H1 (cell line): ENCODE measurements at regions not wholly inside any gene's neighbourhood (a gene's known extent, or its start where the extent isn't known, plus 50 kb on each side); places are given as distances from the start of the nearest gene placed in this dataset.

ENCODE experiments used
- CTCF ChIA-PET: fragments of 300-600 bp; sonication (Branson Sonifier 250); formaldehyde crosslinking; loops from one replicate; lab custom pipeline; 2021; ENCODE audit not compliant: partially characterized antibody; lab: Charles Lee
- POLR2A ChIA-PET: fragments of 300-600 bp; sonication (Branson Sonifier 250); formaldehyde crosslinking; loops from one replicate; lab custom pipeline; 2021; ENCODE audit warnings: inconsistent platforms; ENCODE audit not compliant: partially characterized antibody; lab: Charles Lee
- DNase-seq, 2 experiments: peaks; one replicate each; pipeline versions ENCODE4 v3.0.0 to v3.0.0-alpha.2; 2010 to 2022; ENCODE audit warnings: low spot score in 2 of 2, low read depth in 1 of 2, mixed read lengths in 1 of 2
- FAIRE-seq: peaks from 2 replicates; lab custom pipeline; 2011; peaks lifted over from hg19 to GRCh38; lab: Jason Lieb, UNC
- H2AFZ ChIP-seq: 2 replicates; pipeline ENCODE4 v1.8.1; 2012; ENCODE audit warnings: low read length, inconsistent platforms
- H2AK5ac ChIP-seq: 2 replicates; pipeline ENCODE4 v1.6.1; 2013; ENCODE audit warnings: low read depth, low read length
- H2BK120ac ChIP-seq: replicated peaks from 2 replicates; pipeline ENCODE3; 2013; ENCODE audit warnings: low read depth, low read length, inconsistent platforms
- H2BK12ac ChIP-seq: 2 replicates; pipeline ENCODE4 v1.6.1; 2013; ENCODE audit warnings: low read depth, low read length
- H2BK15ac ChIP-seq: 2 replicates; pipeline ENCODE4 v1.6.1; 2013; ENCODE audit warnings: low read length
- H2BK20ac ChIP-seq: 2 replicates; pipeline ENCODE4 v1.6.1; 2013; ENCODE audit warnings: low read length
- H2BK5ac ChIP-seq: 2 replicates; pipeline ENCODE4 v1.6.1; 2013; ENCODE audit warnings: low read depth, low read length
- H3K14ac ChIP-seq: 2 replicates; pipeline ENCODE4 v1.6.1; 2013; ENCODE audit warnings: inconsistent platforms; ENCODE audit not compliant: insufficient read length
- H3K18ac ChIP-seq: 2 replicates; pipeline ENCODE4 v1.6.1; 2013; ENCODE audit warnings: low read length; ENCODE audit errors: extremely low read depth
- H3K23ac ChIP-seq: 2 replicates; pipeline ENCODE4 v1.6.1; 2013; ENCODE audit warnings: inconsistent platforms; ENCODE audit not compliant: insufficient read length
- H3K23me2 ChIP-seq: 2 replicates; pipeline ENCODE4 v1.6.1; 2013; ENCODE audit warnings: low read depth, low read length
- H3K27ac ChIP-seq: 2 replicates; pipeline ENCODE4 v1.6.1; 2011; ENCODE audit warnings: low read depth, low read length, inconsistent platforms
- H3K27me3 ChIP-seq, 4 experiments: replicated peaks in 1 of 4; 1 replicate in 1 of 4; 2 replicates in 3 of 4; pipeline versions ENCODE4 v1.6.1 to v1.8.1; 2011 to 2013; ENCODE audit warnings: low read length in 3 of 4, mild to moderate bottlenecking in 3 of 4, inconsistent platforms in 2 of 4, mixed read lengths in 2 of 4, moderate library complexity in 1 of 4; ENCODE audit not compliant: control insufficient read depth in 3 of 4, insufficient read depth in 3 of 4; ENCODE audit errors: extremely low read depth in 1 of 4
- H3K36me3 ChIP-seq, 4 experiments: 2 replicates each; pipeline versions ENCODE4 v1.6.1 to v1.8.1; 2011 to 2013; ENCODE audit warnings: mild to moderate bottlenecking in 4 of 4, low read length in 3 of 4, moderate library complexity in 2 of 4, control low read depth in 1 of 4, inconsistent platforms in 1 of 4; ENCODE audit not compliant: insufficient read depth in 4 of 4, control insufficient read depth in 2 of 4
- H3K4ac ChIP-seq: replicated peaks from 2 replicates; pipeline ENCODE3; 2013; ENCODE audit warnings: low read length, low read depth, mixed read lengths, inconsistent platforms; ENCODE audit not compliant: insufficient read length
- H3K4me1 ChIP-seq, 4 experiments: replicated peaks in 1 of 4; 1 replicate in 1 of 4; 2 replicates in 3 of 4; pipeline versions ENCODE4 v1.6.1 to v1.8.1; 2011 to 2013; ENCODE audit warnings: low read length in 3 of 4, inconsistent platforms in 2 of 4, mixed read lengths in 1 of 4; ENCODE audit not compliant: insufficient read depth in 4 of 4, control insufficient read depth in 3 of 4
- H3K4me2 ChIP-seq, 2 experiments: 2 replicates each; pipeline versions ENCODE4 v1.6.1 to v1.8.1; 2011 to 2013; ENCODE audit warnings: low read depth in 2 of 2, low read length in 2 of 2, control low read depth in 1 of 2, inconsistent platforms in 1 of 2, mild to moderate bottlenecking in 1 of 2; ENCODE audit not compliant: insufficient read depth in 1 of 2
- H3K4me3 ChIP-seq, 4 experiments: fragments of 200-600, 300-600 bp in 1 of 4; sonication (generic), shearing (Covaris generic), sonication (Bioruptor Twin) in 1 of 4; 2 replicates each; pipeline versions ENCODE4 v1.5.1 to v1.8.1; 2011 to 2016; ENCODE audit warnings: low read length in 4 of 4, low read depth in 3 of 4, control low read depth in 2 of 4, inconsistent platforms in 2 of 4, mild to moderate bottlenecking in 2 of 4, mixed read lengths in 1 of 4, moderate library complexity in 1 of 4; ENCODE audit not compliant: insufficient read depth in 2 of 4; ENCODE audit errors: extremely low read depth in 1 of 4
- H3K56ac ChIP-seq: replicated peaks from 2 replicates; pipeline ENCODE3; 2013; ENCODE audit warnings: low read depth, mild to moderate bottlenecking, mixed read lengths, low read length, inconsistent platforms; ENCODE audit not compliant: insufficient read length
- H3K79me1 ChIP-seq: 2 replicates; pipeline ENCODE4 v1.6.1; 2013; ENCODE audit warnings: low read depth, low read length, control low read depth
- H3K79me2 ChIP-seq, 2 experiments: 2 replicates each; pipeline versions ENCODE4 v1.6.1 to v1.8.1; 2012 to 2013; ENCODE audit warnings: low read length in 2 of 2, mild to moderate bottlenecking in 2 of 2, inconsistent platforms in 1 of 2; ENCODE audit not compliant: insufficient read depth in 2 of 2, control insufficient read depth in 1 of 2
- H3K9ac ChIP-seq, 4 experiments: replicated peaks in 1 of 4; 1 replicate in 1 of 4; 2 replicates in 3 of 4; pipeline versions ENCODE4 v1.6.1 to v1.8.1; 2011 to 2013; ENCODE audit warnings: low read depth in 3 of 4, low read length in 3 of 4, control low read depth in 2 of 4, mild to moderate bottlenecking in 2 of 4, moderate library complexity in 2 of 4, inconsistent platforms in 1 of 4; ENCODE audit errors: extremely low read depth in 1 of 4
- H3K9me3 ChIP-seq, 2 experiments: 2 replicates each; pipeline versions ENCODE4 v1.6.1 to v1.8.1; 2012 to 2013; ENCODE audit warnings: mild to moderate bottlenecking in 2 of 2, moderate library complexity in 2 of 2, control low read depth in 1 of 2, inconsistent platforms in 1 of 2, low read depth in 1 of 2, low read length in 1 of 2, mixed read lengths in 1 of 2; ENCODE audit not compliant: insufficient read depth in 2 of 2
- H4K20me1 ChIP-seq, 2 experiments: replicated peaks in 1 of 2; 2 replicates each; pipeline versions ENCODE3 to v1.8.1; 2011 to 2013; ENCODE audit warnings: inconsistent platforms in 2 of 2, low read length in 2 of 2, mild to moderate bottlenecking in 1 of 2; ENCODE audit not compliant: insufficient read depth in 2 of 2, control insufficient read depth in 1 of 2
- H4K5ac ChIP-seq: 2 replicates; pipeline ENCODE4 v1.6.1; 2013; ENCODE audit warnings: low read length, low read depth, mixed read lengths, inconsistent platforms; ENCODE audit not compliant: insufficient read length
- H4K8ac ChIP-seq: 2 replicates; pipeline ENCODE4 v1.8.0; 2013; ENCODE audit warnings: mild to moderate bottlenecking, moderate library complexity, low read length, inconsistent platforms; ENCODE audit not compliant: insufficient read depth; ENCODE audit errors: extremely low read depth
- H4K91ac ChIP-seq: replicated peaks from 2 replicates; pipeline ENCODE3; 2013; ENCODE audit warnings: low read length, mixed read lengths, inconsistent platforms; ENCODE audit not compliant: insufficient read length
- SP2 ChIP-seq: IDR thresholded peaks from 2 replicates; pipeline ENCODE4 v1.6.1; 2012; ENCODE audit warnings: mild to moderate bottlenecking, low read length, inconsistent platforms
- WGBS, 2 experiments: shearing (Covaris generic) in 1 of 2; methylation state at CpG; one replicate each; pipeline versions ENCODE4 v1.1.6 to v1.1.7; 2013 to 2015; ENCODE audit warnings: low lambda C conversion rate in 2 of 2, mixed read lengths in 2 of 2, inconsistent platforms in 1 of 2, low coverage in 1 of 2, missing lambda C conversion rate in 1 of 2; ENCODE audit not compliant: insufficient replicate concordance in 2 of 2, insufficient coverage in 1 of 2, insufficient read length in 1 of 2; ENCODE audit errors: extremely low coverage in 1 of 2, missing lambda C conversion rate in 1 of 2; 5-methylcytosine and 5-hydroxymethylcytosine counted together

DNA sequence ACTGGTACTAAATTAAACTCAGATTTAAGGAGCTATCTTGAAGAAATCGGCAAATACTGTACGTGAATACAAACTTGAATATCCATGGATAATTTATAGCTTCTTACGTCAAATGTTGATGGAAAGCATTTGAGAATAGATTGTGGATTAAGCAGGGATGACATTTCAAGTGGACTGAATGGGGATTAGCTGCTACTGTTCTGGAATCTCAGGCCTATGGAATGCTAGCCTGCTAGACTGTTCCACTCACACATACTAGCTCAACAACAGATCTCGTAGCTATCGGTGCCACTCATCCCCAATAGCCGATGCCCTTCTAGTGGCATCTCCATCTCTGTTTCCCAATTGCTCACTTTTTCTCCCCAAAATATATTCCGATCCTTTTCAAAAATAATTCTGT lies 62.0 kb upstream of the USP25 start:
- H3K56ac ChIP-seq, result no peak overlapping the region
- no peaks in the 10 kb centered on the region for H3K9me3 ChIP-seq
- no peak overlapping the region for H3K27ac ChIP-seq
- H2BK20ac ChIP-seq, result no peak overlapping the region
- no peak for DNase-seq
- no peak overlapping the region for H3K4me3 ChIP-seq
- no peaks in the 10 kb centered on the region for H3K27me3 ChIP-seq
- H3K18ac ChIP-seq, result no peak overlapping the region
- no peaks in the 10 kb centered on the region for H4K20me1 ChIP-seq
- H3K14ac ChIP-seq, result no peak overlapping the region
- no peak overlapping the region for H4K8ac ChIP-seq
- no peaks in the 10 kb centered on the region for H3K23me2 ChIP-seq
- H2BK5ac ChIP-seq, result no peak overlapping the region
- H2AFZ ChIP-seq, result no peak overlapping the region
- H3K4me2 ChIP-seq, result no peak overlapping the region
- POLR2A ChIA-PET, result no interaction called here
- WGBS, 2 experiments, result 92 to 100% methylated on average over 1 to 7 of the region's 7 CpGs
- no peak overlapping the region for H3K9ac ChIP-seq
- H2AK5ac ChIP-seq, result no peak overlapping the region
- no peak overlapping the region for H4K91ac ChIP-seq
- no peaks in the 10 kb centered on the region for H3K79me1 ChIP-seq
- no peaks in the 10 kb centered on the region for H3K79me2 ChIP-seq
- H2BK12ac ChIP-seq, result no peak overlapping the region
- H3K4ac ChIP-seq, result no peak overlapping the region
- no peak overlapping the region for H2BK120ac ChIP-seq
- CTCF ChIA-PET, result interaction anchor here (0.6 to 1.0 kb wide), 3 partner anchors 12 to 487 kb away, joined by 3 read pairs; no protein-coding TSS in a partner anchor
- H3K23ac ChIP-seq, result no peak overlapping the region
- no peaks in the 10 kb centered on the region for H3K36me3 ChIP-seq
- no peak overlapping the region for H4K5ac ChIP-seq
- no peaks in the 10 kb centered on the region for H3K4me1 ChIP-seq
- no peak for FAIRE-seq
- H2BK15ac ChIP-seq, result no peak overlapping the region
- no peak for TF ChIP-seq SP2
